ENCODE measurements at regions not wholly inside any gene's neighbourhood (a gene's known extent, or its start where the extent isn't known, plus 50 kb on each side); places are given as distances from the start of the nearest gene placed in this dataset.

DNA sequence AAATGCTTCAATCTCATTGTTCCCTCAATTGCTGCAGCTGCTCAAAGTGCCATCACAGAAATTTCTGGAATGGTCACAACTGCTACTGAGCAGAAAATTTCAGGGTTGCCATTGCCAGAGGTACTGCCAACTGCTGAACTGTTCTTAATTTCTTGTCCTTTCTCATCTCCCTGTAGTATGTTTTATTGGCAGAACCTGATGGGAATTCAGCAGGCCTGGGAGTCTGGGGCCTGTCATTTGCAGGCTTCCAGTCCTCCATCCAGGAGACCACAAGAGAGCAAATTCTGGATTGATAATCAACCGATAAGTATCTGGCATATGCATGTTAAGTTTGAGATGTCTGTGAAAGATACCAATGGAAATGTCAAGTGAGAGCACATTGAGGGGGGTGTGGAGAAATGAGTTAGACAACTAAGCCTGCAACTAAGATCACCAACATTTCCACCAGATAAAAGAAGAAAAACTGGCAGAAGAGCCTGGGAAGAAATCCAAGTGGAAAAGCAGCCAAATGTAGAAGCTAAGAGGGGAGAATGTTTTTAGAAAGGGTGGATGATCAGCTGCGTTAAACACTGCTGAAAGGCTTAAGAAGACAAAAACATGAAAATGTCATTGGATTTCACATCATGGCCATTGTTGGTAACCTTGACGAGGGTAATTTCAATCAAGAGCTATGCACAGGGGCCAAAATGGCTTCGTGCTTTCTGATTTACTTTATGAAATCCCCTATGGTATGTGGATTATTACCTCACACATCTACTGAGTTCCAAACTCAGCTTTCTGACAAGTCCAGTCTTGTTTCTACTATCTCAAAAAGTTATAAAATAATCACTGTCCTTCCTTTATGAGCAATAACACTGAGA is 648.1 kb downstream of the PLPP3 start:
- intact Hi-C loops (cut with DNase I): no loop called here

DNA sequence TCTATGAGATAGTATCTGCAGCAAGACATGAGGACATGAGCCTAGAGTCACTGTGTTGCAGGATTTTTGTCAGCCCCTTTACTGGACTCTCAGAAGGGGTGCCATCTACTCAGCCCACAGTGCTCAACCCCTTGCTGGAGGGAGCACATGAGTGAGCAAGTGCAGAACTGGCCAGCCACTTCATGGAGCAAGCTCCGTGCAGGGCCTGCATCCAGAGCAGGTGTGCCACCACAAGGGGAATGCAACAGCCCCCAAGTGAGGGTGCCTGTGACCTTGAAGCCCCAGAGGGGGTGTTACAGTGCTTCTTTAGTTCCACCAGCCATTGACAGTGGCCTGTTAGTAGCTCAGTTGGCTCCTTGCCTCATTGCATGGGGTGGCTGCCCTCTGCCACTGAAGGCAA is 649.7 kb downstream of the PLPP3 start:
- no peak overlapping the region for H3K9ac ChIP-seq (ENCODE audit: low read length in 3 of 3)
- FAIRE-seq (no peak), DNase-seq (no peak)
- no peaks in the 10 kb centered on the region for H3K36me3 ChIP-seq (ENCODE audit: control insufficient read depth in 2 of 3, insufficient read depth in 3 of 3, low read length in 3 of 3)
- no peaks in the 10 kb centered on the region for H3K9me3 ChIP-seq (ENCODE audit: control insufficient read depth in 2 of 3, insufficient read depth in 1 of 3, low read length in 3 of 3)
- no peak overlapping the region for H3K27ac ChIP-seq (ENCODE audit: low read depth in 2 of 2, low read length in 2 of 2)
- no peak overlapping the region for H3K4me3 ChIP-seq (ENCODE audit: low read length in 3 of 3)
- intact Hi-C loops (cut with DNase I): no loop called here
- H3K4me1 ChIP-seq (ENCODE audit: control insufficient read depth in 2 of 3, insufficient read depth in 2 of 3, low read depth in 1 of 3, low read length in 3 of 3): no peaks in the 10 kb centered on the region
- H3K27me3 ChIP-seq (ENCODE audit: control insufficient read depth, insufficient read depth, low read length): no peaks in the 10 kb centered on the region
- TF ChIP-seq, protein P1, sequence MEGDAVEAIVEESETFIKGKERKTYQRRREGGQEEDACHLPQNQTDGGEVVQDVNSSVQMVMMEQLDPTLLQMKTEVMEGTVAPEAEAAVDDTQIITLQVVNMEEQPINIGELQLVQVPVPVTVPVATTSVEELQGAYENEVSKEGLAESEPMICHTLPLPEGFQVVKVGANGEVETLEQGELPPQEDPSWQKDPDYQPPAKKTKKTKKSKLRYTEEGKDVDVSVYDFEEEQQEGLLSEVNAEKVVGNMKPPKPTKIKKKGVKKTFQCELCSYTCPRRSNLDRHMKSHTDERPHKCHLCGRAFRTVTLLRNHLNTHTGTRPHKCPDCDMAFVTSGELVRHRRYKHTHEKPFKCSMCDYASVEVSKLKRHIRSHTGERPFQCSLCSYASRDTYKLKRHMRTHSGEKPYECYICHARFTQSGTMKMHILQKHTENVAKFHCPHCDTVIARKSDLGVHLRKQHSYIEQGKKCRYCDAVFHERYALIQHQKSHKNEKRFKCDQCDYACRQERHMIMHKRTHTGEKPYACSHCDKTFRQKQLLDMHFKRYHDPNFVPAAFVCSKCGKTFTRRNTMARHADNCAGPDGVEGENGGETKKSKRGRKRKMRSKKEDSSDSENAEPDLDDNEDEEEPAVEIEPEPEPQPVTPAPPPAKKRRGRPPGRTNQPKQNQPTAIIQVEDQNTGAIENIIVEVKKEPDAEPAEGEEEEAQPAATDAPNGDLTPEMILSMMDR (IDR thresholded peaks at IDR 0.05; ENCODE audit: borderline replicate concordance, extremely low read depth, insufficient read depth): no peak

More for the DNA sequence above, 648.1 kb downstream of the PLPP3 start:
- DNase-seq: peak in 1 of 5 donors; percentile 12
- no peaks in the 10 kb centered on the region for H3K4me1 ChIP-seq (ENCODE audit: control insufficient read depth in 2 of 3, insufficient read depth in 2 of 3, low read depth in 1 of 3, low read length in 3 of 3)
- no peaks in the 10 kb centered on the region for H3K36me3 ChIP-seq (ENCODE audit: control insufficient read depth in 2 of 3, insufficient read depth in 3 of 3, low read length in 3 of 3)
- H3K4me3 ChIP-seq (ENCODE audit: low read length in 3 of 3): no peak overlapping the region
- H3K9ac ChIP-seq (ENCODE audit: low read length in 3 of 3): no peak overlapping the region
- FAIRE-seq: no peak
- no peak overlapping the region for H3K27ac ChIP-seq (ENCODE audit: low read depth in 2 of 2, low read length in 2 of 2)
- no peaks in the 10 kb centered on the region for H3K27me3 ChIP-seq (ENCODE audit: control insufficient read depth, insufficient read depth, low read length)
- TF ChIP-seq, protein P1 (IDR thresholded peaks at IDR 0.05; ENCODE audit: borderline replicate concordance, extremely low read depth, insufficient read depth): no peak
- no peaks in the 10 kb centered on the region for H3K9me3 ChIP-seq (ENCODE audit: control insufficient read depth in 2 of 3, insufficient read depth in 1 of 3, low read length in 3 of 3)

DNA sequence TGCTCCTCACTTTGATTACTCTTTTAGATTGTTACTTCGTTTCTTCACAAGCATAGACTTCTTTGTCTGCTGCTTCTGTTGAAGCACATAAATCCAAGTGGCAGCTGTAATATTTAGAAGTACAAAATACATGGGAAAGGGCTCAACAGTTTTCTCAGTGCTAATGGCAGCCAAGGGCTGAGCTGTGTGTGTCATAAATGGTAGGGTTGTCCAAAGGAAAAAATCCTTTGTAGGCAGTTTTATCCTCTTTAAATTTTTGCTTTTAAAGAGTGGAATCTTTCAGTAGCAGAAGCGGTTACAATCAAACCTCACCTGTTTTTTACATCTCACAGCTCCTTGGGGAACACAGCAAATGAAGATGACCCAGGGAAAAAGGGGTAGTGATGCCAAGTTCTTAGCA is 650.8 kb downstream of the PLPP3 start:
- intact Hi-C loops (cut with DNase I): no loop called here
- DNase-seq (peak in 1 of 5 donors; percentile 3), FAIRE-seq (no peak)
- Histone ChIP-seq H3K27me3 (ENCODE audit: control insufficient read depth, insufficient read depth, low read length) (no peaks in the 10 kb centered on the region), H3K36me3 (ENCODE audit: control insufficient read depth in 2 of 3, insufficient read depth in 3 of 3, low read length in 3 of 3) (no peaks in the 10 kb centered on the region), H3K9ac (ENCODE audit: low read length in 3 of 3) (no peak overlapping the region), H3K9me3 (ENCODE audit: control insufficient read depth in 2 of 3, insufficient read depth in 1 of 3, low read length in 3 of 3) (no peaks in the 10 kb centered on the region), H3K4me3 (ENCODE audit: low read length in 3 of 3) (no peak overlapping the region), H3K4me1 (ENCODE audit: control insufficient read depth in 2 of 3, insufficient read depth in 2 of 3, low read depth in 1 of 3, low read length in 3 of 3) (no peaks in the 10 kb centered on the region), H3K27ac (ENCODE audit: low read depth in 2 of 2, low read length in 2 of 2) (no peak overlapping the region)
- TF ChIP-seq, protein P1 (IDR thresholded peaks at IDR 0.05; ENCODE audit: borderline replicate concordance, extremely low read depth, insufficient read depth): no peak

All from kidney (tissue), 13 donors.